Globus pallidus (tissue), 1 donor: ENCODE measurements at regions not wholly inside any gene's neighbourhood (a gene's known extent, or its start where the extent isn't known, plus 50 kb on each side); places are given as distances from the start of the nearest gene placed in this dataset.
"Not testable (repeated sequence)": the region's sequence is repeated elsewhere in the genome, so short reads cannot be mapped to it uniquely, and the experiment has no call there.

Experiments used
- DNase-seq: peaks from one replicate; pipeline ENCODE4 v3.0.0-alpha.2; 2015; ENCODE audit warnings: low spot score

GRCh38 chr7:25666671-25667060, 438.4 kb upstream of the NPVF start:
- no peak for DNase-seq

- no peak for DNase-seq
Measured at GRCh38 chr7:25669281-25669781, 441.0 kb upstream of the NPVF start.

GRCh38 chr7:25669961-25670841, 441.9 kb upstream of the NPVF start:
- no peak for DNase-seq

GRCh38 chr7:25671111-25671510, 442.8 kb upstream of the NPVF start:
- no peak for DNase-seq

GRCh38 chr7:25672496-25672895, 444.2 kb upstream of the NPVF start:
- peak; percentile 5 for DNase-seq

- no peak for DNase-seq
Measured at GRCh38 chr7:25675789-25676474, 447.6 kb upstream of the NPVF start.

GRCh38 chr7:25677595-25677994, 449.3 kb upstream of the NPVF start:
- no peak for DNase-seq

- DNase-seq = no peak
Measured at GRCh38 chr7:25678215-25678614, 449.9 kb upstream of the NPVF start.

- DNase-seq = no peak
Measured at GRCh38 chr7:25680636-25681035, 452.4 kb upstream of the NPVF start.

GRCh38 chr7:25684360-25684759, 456.1 kb upstream of the NPVF start:
- DNase-seq = no peak

- no peak for DNase-seq
Measured at GRCh38 chr7:25686493-25686892, 458.2 kb upstream of the NPVF start.

GRCh38 chr7:25694211-25694610, 457.8 kb upstream of the NFE2L3 start:
- DNase-seq = no peak

GRCh38 chr7:25694699-25695098, 457.3 kb upstream of the NFE2L3 start:
- no peak for DNase-seq

GRCh38 chr7:25696571-25696970, 455.4 kb upstream of the NFE2L3 start:
- DNase-seq = no peak

GRCh38 chr7:25698451-25699113, 453.4 kb upstream of the NFE2L3 start:
- no peak for DNase-seq

- DNase-seq = not testable (repeated sequence)
Measured at GRCh38 chr7:25700141-25700540, 451.9 kb upstream of the NFE2L3 start.

- no peak for DNase-seq
Measured at GRCh38 chr7:25704413-25704812, 447.6 kb upstream of the NFE2L3 start.

- DNase-seq = no peak
Measured at GRCh38 chr7:25706764-25707163, 445.2 kb upstream of the NFE2L3 start.

- DNase-seq = no peak
Measured at GRCh38 chr7:25707768-25708620, 444.0 kb upstream of the NFE2L3 start.

- DNase-seq = no peak
Measured at GRCh38 chr7:25710959-25711358, 441.0 kb upstream of the NFE2L3 start.

- no peak for DNase-seq
Measured at GRCh38 chr7:25711940-25712339, 440.1 kb upstream of the NFE2L3 start.

GRCh38 chr7:25712500-25712899, 439.5 kb upstream of the NFE2L3 start:
- DNase-seq = peak; percentile 33
